ENCODE measurements at regions not wholly inside any gene's neighbourhood (a gene's known extent, or its start where the extent isn't known, plus 50 kb on each side); places are given as distances from the start of the nearest gene placed in this dataset.

DNA sequence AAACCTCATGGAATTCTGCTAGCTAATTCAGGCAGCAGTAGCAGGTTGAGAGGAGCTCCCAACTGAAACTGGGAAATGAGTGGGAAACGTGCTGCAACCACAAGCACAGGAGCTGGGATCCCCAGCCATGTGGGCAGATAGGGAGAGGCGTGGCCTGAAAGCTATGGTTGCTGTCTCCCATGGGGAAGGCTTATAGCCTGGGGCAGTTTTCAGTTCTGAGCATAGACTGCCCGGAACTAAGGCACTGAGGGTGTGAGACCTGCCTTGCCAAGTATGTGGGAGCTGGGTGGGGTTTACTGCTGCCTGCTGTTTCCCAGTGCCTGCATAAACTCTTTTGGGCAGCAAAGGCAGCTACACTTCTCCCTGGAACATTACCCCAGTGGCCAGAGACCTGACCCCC lies 229.5 kb downstream of the TUSC7 start:
- no peak for DNase-seq

DNA sequence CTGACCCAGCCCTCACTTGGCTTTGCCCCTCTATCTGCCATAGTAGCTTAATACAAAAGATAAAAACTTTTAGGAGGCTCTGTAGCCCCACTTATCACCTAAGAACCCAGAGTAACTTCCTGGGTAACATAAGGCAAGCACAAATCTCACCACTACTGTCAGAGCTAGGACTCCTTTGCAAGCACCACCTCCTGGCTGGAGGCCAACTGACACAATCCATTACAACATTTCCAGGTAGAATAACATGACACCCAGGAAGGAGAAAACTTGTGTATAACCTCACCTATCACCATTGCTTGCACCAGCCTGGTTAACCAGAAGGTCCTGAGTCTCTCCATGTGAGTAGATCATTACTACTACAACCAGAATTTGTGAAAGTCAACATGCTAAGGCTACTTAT lies 230.0 kb downstream of the TUSC7 start:
- no peak for DNase-seq

DNA sequence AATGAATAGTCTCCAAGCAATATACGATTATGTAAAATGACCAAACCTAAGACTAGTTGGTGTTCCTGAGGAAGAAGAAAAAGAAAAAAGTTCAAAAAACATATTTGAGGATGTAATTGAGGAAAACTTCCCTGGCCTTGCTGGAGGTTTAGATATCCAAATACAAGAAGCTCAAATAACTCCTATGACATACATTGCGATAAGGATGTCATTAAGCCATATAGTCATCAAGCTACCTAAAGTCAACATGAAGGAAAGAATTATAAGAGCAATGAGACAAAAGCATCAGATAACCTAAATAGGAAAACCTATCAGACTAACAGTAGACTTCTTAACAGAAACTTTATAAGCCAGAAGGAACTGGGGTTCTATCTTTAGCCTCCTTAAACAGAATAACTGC lies 231.1 kb downstream of the TUSC7 start:
- DNase-seq = no peak

DNA sequence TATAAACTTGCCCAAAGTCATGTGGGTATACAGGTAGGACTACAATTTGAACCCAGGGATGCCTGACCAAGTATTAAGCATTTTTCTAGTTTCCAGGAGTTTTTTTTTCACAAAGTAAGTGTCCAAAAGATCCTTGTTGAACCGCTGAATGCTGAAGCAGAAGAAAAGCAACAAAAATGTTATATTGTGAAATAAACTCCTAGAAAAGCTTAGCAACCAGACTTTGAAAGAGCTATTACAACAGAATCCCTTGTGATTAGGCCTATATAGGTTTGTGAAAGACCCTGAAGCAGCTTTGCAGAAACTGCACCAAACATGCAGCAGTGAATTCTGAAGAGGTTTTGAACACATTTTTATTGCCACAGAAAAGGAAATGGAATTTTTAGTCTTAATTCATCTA lies 236.8 kb downstream of the TUSC7 start:
- no peak for DNase-seq

DNA sequence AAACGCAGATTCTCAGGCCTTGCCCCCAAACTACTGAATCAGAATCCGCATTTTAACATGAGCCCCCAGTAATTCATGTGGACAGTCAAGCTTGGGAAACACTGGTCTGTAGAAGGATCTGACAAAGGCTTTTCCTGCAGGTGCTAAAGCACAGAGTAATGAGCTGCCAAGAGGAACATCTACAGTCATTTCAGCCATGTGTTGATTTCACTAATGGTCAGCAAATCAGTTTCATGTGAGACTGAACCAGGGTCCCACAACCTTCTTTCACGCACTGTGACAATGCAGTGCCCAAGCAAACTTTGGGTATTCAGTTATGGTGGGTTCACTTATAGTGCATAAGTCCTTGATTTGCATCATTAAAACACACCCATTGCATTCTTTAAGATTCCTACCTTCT lies 237.6 kb downstream of the TUSC7 start:
- no peak for DNase-seq

DNA sequence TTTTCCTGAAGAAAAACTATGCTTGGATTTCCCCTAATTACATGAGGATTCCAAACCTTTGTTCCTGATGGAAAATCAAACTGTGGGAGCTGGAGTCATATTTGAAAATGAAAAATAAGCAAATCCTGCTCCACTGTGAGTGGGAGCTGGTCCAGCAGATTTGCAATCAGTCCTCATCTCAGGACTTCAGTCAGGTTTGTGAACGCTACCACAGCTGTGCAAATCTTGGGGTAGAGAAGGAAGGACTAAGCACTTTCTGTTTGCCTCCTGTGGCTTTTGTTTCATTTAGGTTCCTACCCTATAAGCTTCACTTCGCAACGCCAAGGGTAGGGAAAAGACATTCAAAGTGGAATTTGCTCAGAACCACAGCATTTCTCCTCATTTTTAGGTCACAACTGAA lies 238.2 kb downstream of the TUSC7 start:
- DNase-seq = no peak

DNA sequence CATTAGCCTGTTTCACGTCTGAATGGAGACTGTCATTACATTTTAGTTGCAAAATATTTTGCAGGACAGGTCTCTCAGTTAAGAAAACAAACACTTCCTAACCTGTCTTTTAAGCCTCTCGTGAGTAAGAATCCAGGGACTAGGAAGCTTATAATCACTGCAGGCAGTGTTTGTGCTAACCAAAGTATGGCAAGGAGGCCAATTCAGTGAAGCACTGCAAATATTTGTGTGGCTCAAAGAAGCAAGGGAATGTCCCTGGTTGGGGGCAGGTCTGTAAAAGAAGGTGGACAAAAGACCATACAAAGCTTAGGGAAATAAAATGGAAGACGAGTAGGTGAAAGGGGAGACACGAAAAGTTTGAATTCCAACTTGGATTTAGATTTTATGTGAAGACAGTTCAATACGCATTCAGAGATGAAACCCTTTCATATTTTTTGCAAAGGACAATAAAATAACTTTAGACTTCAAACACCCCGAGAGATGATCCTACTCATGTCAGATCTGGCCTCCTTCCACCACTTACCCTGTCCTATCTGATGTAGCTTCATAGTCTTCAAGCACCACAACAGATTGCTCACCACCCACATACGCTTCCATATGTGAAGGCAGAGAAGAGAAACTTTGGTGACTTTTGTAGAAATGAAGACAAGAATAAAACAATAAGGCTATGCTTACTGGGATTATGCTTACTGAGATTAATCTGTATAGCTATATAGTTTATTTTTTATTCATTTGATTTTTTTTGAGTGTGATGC lies 240.9 kb downstream of the TUSC7 start:
- DNase-seq = no peak

DNA sequence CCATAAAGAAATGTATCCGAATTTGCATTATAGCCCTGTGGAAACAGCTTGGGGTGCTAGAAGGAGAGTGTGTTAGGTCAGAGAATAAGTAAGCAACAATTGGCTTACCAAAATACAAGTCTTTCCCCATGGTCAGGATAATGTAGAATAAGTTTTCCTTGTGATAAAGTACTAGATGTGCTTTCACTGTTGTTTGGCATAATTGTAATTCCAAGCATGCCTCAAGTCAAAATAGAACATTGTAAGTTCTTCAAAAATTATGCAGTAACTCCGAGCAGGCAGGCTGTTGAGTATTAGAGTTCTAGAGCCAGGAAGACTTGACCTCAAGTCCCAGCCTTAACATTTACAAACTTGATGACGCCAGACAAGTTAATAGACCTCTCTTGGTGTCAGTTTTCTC lies 242.0 kb downstream of the TUSC7 start:
- DNase-seq = no peak

DNA sequence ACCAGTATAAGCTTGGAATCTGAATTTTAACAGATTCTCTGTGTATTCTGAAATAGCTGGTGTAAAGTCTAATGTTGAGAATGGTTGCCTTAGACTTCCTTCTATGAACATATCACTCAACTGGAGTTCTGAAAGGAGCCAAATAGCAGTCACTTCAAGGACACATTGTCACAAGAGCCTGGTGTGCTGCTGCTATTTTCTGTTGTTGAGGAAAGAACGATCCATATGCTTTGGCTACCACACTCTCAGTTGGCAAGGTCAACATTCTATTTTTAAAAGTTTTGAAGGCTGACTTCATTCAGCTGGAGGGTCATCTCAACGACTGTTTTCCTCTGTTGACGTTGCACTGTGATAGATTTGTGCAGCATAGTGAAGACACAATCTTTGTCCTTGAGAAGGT lies 248.7 kb downstream of the TUSC7 start:
- no peak for DNase-seq

DNA sequence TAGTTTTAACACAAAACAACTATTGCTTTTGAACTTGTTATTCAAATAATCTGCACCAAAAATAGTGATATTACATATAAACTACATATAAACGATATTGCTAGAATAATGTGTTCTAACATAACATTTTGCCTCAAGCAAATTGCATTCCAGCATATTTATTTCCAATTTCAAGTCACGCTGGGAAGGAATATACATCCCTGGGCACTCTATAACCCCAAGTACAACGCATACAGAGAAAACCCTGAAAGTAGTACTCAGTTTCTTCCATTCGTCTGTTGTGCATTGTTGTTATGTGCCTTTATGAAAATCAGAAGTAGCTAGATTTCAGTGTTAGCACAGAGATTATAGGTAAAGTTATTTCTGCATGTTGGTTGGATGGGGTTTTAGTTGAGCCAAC lies 251.5 kb downstream of the TUSC7 start:
- no peak for DNase-seq

DNA sequence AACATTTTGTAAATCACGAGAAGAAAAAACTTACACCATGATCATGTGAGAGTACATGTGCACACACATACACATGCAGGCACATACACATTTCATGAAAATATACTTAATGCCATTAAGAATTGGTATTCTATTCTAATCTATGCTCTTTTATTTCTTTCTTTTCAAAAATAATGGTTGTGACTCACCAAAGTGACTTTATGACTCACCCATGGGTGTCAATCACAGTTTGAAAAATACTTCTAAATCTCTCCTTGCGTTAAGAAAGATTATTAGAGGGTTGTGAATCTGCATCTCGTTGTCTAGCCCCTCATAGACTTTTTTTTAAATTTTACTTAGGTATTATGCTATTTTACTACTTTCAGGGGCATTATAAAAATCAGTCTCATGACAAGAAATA lies 254.2 kb downstream of the TUSC7 start:
- DNase-seq = no peak

DNA sequence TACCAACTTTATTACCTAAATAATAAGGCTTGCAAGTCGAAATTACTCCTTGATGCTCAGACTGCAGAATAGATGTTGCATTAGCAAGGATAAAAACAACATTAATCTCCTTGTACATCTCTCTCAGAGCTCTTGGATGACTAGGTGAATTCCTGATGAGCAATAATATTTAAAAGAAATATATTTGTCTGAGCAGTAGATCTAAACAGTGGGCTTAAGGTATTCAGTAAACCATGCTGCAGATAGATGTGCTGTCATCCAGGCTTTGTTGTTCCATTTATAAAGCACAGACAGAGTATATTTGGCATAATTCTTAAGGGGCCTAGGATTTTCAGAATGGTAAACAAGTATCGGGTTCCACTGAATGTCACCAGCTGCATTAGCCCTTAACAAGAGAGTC lies 257.1 kb downstream of the TUSC7 start:
- no peak for DNase-seq

DNA sequence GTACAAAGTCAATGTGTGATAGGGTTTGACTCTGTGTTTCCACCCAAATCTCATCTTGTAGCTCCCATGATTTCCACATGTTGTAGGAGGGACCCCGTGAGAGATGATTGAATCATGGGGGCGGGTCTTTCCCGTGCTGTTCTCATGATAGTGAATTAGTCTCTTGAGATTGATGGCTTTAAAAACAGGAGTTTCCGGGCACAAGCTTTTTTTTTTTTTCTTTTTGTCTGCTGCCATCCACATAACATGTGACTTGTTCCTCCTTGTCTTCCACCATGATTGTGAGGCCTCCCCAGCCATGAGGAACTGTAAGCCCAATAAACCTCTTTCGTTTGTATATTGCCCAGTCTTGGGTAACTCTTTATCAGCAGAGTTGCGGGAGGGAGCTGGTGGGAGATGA lies 259.6 kb downstream of the TUSC7 start:
- DNase-seq = no peak

DNA sequence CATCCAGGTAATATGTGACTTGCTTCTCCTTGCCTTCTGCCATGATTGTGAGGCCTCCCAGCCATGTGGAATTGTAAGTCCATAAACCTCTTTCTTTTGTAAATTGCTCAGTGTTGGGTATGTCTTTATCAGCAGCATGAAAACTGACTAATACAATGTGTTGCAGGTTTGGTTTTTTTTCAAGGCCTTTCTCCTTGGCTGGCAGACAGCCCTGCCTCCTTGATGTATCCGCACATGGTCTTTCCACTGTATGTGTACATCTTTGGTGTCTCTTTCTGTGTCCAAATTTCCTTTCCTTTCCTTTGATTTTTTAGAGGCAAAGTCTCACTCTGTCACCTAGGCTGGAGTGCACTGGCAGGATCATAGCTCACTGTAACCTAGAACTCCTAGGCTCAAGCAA lies 260.1 kb downstream of the TUSC7 start:
- DNase-seq = no peak

DNA sequence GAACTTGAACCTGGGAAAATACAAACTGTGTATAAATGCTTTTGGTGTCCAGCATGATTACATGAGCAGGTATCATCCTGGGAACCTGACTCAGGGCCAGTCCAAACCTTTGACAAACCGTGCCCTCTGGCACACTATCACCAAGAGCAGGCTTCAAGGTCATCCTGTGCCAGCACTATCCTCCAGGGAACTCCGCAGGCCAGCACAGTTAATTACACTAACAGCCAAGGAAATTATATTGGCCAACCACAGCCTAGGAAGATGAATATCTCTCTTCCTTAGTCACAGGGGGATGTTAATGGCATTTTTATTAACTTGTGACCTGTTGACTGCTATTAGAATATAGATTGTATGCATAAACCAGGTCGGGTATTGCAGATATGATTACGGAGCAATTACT lies 262.0 kb downstream of the TUSC7 start:
- DNase-seq = no peak

DNA sequence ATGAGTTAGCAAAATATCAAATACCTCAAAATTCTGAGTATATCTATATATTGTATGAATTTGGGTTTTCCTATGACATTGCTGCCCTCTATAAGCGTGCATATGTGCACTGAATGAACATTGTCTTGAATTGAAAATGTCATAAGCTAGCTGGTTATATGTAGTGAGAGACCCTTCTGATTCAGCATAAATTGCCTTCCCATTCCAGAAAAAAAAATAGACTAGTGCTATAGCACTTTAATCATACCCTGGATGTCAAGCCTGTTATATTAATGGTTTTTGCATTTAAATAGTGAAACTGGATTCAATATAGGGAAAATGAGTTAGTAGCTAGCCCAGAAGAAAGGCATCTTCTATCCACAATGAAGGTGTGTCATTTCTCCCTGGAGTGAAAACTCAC lies 265.1 kb downstream of the TUSC7 start:
- no peak for DNase-seq

DNA sequence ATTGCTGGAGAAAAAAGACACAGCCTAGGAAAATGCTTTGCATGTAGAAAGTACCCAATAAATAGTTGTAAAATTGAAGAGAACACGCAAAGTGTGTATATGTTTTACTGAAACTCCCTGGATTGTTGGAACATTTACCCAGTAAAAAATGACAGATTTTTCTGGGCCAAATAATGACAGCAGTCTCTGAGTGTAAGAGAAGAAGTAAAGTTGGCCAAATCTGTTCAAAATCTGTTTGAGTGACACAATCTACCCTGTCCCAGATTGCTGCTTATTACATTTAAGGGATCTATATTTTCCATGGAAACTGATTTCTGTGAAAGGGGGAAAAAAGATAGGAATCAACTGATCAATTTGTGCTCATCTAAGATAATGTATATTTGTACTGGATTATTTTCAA lies 267.9 kb downstream of the TUSC7 start:
- no peak for DNase-seq

DNA sequence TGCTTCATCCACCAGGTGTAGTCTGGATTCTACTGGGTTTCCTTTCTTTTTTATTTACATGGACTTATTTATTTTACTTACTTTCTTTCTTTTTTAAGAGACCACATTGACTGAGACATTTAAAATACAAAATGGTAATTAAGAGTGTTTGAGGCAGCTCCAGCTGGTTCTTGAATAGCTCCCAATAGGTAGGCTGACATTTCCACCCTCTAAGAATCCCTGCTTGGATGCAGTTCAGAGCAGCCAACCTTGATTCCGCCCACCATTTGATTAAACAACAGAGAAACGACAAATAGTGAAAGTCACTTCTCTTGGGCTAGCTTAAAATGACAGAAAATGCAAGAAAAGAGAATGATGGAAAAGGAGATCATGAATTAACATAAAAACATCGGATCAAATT lies 270.5 kb downstream of the TUSC7 start:
- DNase-seq = no peak

DNA sequence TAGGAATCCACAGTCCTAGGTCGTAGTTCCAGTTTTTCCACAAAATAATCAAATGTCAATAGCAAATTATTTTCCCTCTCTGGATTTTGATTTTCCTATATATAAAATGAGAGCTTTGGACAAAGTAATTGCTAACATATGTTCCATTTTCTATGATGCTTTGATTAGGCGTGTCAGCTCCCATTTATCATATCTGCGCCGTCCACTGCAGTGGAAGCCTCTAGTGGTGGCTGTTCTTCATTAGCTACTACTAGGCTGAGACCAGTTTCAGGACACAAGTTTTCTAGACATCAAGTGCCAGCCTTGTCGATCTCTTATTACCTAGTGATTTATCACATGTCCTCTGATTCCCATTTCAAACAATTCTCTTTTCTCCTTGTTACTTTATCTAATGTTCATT lies 271.5 kb downstream of the TUSC7 start:
- DNase-seq = no peak

DNA sequence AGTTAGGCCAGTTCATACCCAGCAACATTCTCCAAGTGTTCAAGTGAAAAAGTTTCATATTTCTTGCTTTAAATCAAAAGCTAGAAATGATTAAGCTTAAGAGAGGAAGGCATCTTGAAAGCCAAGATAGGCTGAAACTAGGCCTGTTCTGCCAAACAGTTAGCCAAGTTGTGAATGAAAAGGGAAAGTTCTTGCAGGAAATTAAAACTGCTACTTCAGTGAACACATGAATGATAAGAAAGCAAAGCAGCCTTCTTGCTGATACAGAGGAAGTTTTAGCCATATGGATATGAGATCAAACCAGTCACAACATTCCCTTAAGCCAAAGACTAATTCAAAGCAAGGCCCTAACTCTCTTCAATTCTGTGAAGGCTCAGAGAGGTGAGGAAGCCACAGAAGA lies 274.7 kb downstream of the TUSC7 start:
- DNase-seq = no peak

DNA sequence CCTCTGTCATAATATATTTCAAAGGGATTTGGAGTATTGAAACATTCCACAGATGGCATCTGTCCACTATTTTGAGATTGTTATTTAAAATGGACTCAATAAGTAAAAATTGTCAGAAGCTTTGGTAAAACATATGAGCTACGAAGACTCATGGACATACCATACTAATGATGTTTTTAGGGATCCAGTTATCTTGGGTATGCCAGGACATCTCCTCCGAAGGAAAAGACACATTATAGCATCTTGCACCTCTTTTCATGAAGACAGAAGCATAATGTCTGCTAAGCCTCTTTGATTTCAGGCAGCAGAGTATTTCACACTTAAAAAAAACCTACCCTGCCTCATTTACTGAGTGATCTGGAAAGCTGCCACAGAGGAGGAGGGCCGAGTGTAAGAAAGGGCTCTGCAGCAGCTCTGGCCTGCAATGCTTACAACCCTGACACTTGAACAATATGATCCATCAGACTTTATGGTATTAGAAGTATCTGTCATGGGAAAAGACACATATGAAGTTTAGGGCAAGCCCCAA lies 284.8 kb downstream of the TUSC7 start:
- DNase-seq = no peak

DNA sequence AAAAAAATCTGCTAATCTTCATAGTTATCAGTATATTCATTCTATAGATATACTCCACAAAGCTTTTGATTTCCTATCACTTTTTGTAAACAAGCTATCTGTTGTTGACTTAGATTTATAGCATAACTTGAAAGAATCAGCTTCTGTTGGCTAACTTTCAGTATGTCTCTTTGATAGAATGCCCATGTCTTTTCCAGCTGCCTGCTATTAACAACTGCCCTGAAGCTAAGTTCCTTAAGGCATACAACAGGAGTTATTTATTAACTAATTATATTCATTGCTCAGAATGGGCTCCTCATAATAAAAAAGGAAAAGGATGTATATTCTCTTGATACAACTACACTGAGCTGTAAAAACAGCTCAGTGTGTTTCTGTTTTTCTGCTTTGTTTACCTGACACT lies 293.9 kb downstream of the TUSC7 start:
- no peak for DNase-seq

DNA sequence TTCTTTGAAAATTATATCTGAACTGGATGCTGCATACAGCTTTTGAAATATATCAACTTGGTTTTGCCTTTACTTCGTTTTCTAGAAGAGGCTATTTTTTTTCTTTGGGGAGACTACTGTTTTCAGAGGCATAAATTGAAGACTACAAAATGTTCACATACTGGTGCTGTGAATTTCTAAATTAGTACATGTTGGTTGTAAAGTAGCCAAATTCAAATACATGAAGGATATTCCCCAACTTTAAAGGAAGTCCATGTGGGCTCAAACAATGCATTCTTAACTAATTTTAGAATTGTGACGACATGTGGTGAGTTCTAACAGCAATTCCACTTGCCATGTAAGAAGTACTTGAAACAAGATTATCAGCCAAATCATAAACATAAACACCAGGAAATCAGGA lies 295.7 kb downstream of the TUSC7 start:
- DNase-seq = no peak

DNA sequence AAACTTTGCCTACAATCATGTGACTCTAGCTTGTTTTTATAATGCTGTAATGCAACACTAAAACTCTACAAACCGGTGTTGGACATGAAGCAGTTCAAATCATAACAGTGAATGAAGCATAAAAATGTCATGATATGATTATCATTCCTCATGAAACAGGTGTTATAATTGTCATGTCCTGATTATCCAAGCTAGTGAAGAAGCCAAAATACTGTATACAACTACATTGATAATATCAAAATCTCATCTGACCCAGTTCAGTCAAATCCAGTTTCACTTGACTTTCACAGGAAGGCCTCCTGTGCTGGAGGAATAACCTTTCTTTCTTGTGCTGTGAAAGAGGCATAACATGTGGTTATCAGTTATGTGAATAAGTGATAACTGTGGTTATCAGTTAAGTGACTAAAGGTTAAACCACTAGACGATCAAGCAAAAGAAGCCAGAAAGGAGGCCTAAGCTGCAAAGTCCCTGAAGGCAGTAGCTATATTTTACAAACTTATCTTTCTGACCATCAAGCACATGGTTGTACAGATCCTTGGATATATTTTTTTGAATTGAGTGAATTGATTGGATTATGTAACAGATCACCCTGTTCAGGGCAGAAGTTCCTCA lies 296.4 kb downstream of the TUSC7 start:
- DNase-seq = no peak

DNA sequence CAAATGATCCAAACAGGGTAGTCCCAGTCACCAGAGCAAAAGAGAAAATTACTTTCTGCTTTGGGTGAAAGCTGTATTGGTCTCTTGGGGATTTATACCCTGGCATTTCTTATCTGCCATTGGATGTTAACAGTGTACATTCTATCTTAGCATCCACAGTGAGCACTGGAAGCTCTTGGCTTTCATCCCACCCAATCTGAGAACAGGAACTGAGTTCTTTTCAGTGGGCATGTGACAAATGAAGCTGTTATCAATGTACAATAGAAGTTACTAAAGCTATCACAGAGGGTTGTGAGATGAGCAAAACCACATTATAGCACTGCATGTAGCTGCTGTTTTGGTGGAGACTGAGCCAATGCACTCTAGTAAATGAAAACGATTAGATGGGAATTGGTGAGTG lies 300.7 kb downstream of the TUSC7 start:
- no peak for DNase-seq
